IMR-90 (cell line): ENCODE measurements at regions not wholly inside any gene's neighbourhood (a gene's known extent, or its start where the extent isn't known, plus 50 kb on each side); places are given as distances from the start of the nearest gene placed in this dataset.

Source experiments
- ATAC-seq: fragments of 200-7000 bp; cut with Tn5 transposase; 2 replicates; pipeline ENCODE4 v1.9.1; 2020; ENCODE audit warnings: low read depth, mild to moderate bottlenecking, moderate library complexity
- BruUV-seq: library from RNA; stranded (reverse); fragments of 400-500 nt; replicated peaks from 2 replicates; lab custom pipeline; 2021; lab: Mats Ljungman, UMichigan
- CTCF ChIA-PET: fragments of 300-600 bp; formaldehyde crosslinking; extraction: SDS; loops from one replicate; lab custom pipeline; 2021; ENCODE audit warnings: antibody characterized with exemption; lab: Yijun Ruan, JAX
- POLR2A ChIA-PET: fragments of 300-600 bp; sonication (Branson Sonifier 250); formaldehyde crosslinking; loops from one replicate; lab custom pipeline; 2022; ENCODE audit warnings: antibody characterized with exemption; ENCODE audit not compliant: unreplicated experiment; lab: Charles Lee
- DNase-seq: peaks from one replicate; pipeline ENCODE4 v3.0.0; 2013
- H2AFZ ChIP-seq: replicated peaks from 2 replicates; pipeline ENCODE3; 2013; ENCODE audit warnings: low read length, mild to moderate bottlenecking; ENCODE audit not compliant: poor library complexity
- H2AK5ac ChIP-seq: 2 replicates; pipeline ENCODE4 v1.6.1; 2013; ENCODE audit warnings: low read depth, low read length, inconsistent platforms
- H2AK9ac ChIP-seq: replicated peaks from 2 replicates; pipeline ENCODE3; 2013; ENCODE audit warnings: mild to moderate bottlenecking, low read depth, low read length, moderate library complexity; ENCODE audit not compliant: poor library complexity
- H2BK120ac ChIP-seq: 2 replicates; pipeline ENCODE4 v1.6.1; 2013; ENCODE audit warnings: low read depth, low read length, inconsistent platforms
- H2BK15ac ChIP-seq: 3 replicates; pipeline ENCODE4 v1.6.1; 2013; ENCODE audit warnings: low read depth, low read length, inconsistent platforms
- H2BK20ac ChIP-seq: 2 replicates; pipeline ENCODE4 v1.6.1; 2013; ENCODE audit warnings: low read depth, mild to moderate bottlenecking, inconsistent platforms, low read length, moderate library complexity
- H2BK5ac ChIP-seq: 2 replicates; pipeline ENCODE4 v1.6.1; 2013; ENCODE audit warnings: mild to moderate bottlenecking, low read depth, low read length, inconsistent platforms; ENCODE audit not compliant: poor library complexity, severe bottlenecking
- H3K14ac ChIP-seq: replicated peaks from 2 replicates; pipeline ENCODE4 v1.6.1; 2013; ENCODE audit warnings: low read depth, low read length, inconsistent platforms
- H3K18ac ChIP-seq: 2 replicates; pipeline ENCODE4 v1.6.1; 2013; ENCODE audit warnings: low read depth, low read length, control low read depth
- H3K23ac ChIP-seq: 2 replicates; pipeline ENCODE4 v1.6.1; 2013; ENCODE audit warnings: low read depth, low read length, inconsistent platforms
- H3K27ac ChIP-seq: 2 replicates; pipeline ENCODE4 v1.5.1; 2013; ENCODE audit warnings: mild to moderate bottlenecking, control low read depth, low read length; ENCODE audit not compliant: insufficient read depth
- H3K27me3 ChIP-seq: 2 replicates; pipeline ENCODE4 v1.6.1; 2013; ENCODE audit warnings: low read length; ENCODE audit not compliant: control insufficient read depth, insufficient read depth
- H3K36me3 ChIP-seq: 2 replicates; pipeline ENCODE4 v1.6.1; 2013; ENCODE audit warnings: low read length, mixed read lengths; ENCODE audit not compliant: control insufficient read depth, insufficient read depth
- H3K4ac ChIP-seq: 2 replicates; pipeline ENCODE4 v1.6.1; 2013; ENCODE audit warnings: low read depth, low read length, inconsistent platforms
- H3K4me1 ChIP-seq: 2 replicates; pipeline ENCODE4 v1.6.1; 2013; ENCODE audit warnings: low read length, mixed read lengths; ENCODE audit not compliant: control insufficient read depth, insufficient read depth
- H3K4me2 ChIP-seq: 2 replicates; pipeline ENCODE4 v1.6.1; 2013; ENCODE audit warnings: low read depth, mild to moderate bottlenecking, control low read depth, low read length, moderate library complexity
- H3K4me3 ChIP-seq: 2 replicates; pipeline ENCODE4 v1.5.1; 2013; ENCODE audit warnings: low read depth, mild to moderate bottlenecking, control low read depth, low read length, moderate library complexity; ENCODE audit not compliant: insufficient read depth
- H3K56ac ChIP-seq: 2 replicates; pipeline ENCODE4 v1.6.1; 2013; ENCODE audit warnings: low read length, inconsistent platforms; ENCODE audit not compliant: insufficient read depth; ENCODE audit errors: extremely low read depth
- H3K79me1 ChIP-seq, 2 experiments: 2 replicates each; pipeline ENCODE4 v1.6.1; 2013; ENCODE audit warnings: low read length in 2 of 2, inconsistent platforms in 1 of 2, low read depth in 1 of 2
- H3K9ac ChIP-seq: 2 replicates; pipeline ENCODE4 v1.6.1; 2013; ENCODE audit warnings: low read depth, low read length, control low read depth
- H3K9me1 ChIP-seq: 2 replicates; pipeline ENCODE4 v1.6.1; 2013; ENCODE audit warnings: low read length, inconsistent platforms; ENCODE audit not compliant: insufficient read depth
- H3K9me3 ChIP-seq: 2 replicates; pipeline ENCODE4 v1.6.1; 2013; ENCODE audit warnings: low read length; ENCODE audit not compliant: control insufficient read depth, insufficient read depth
- H4K20me1 ChIP-seq: 2 replicates; pipeline ENCODE4 v1.6.1; 2013; ENCODE audit warnings: low read length, inconsistent platforms; ENCODE audit not compliant: insufficient read depth
- H4K5ac ChIP-seq: 2 replicates; pipeline ENCODE4 v1.6.1; 2013; ENCODE audit warnings: mild to moderate bottlenecking, low read depth, low read length, control low read depth
- H4K8ac ChIP-seq, 2 experiments: 2 replicates each; pipeline ENCODE4 v1.6.1; 2013; ENCODE audit warnings: low read depth in 2 of 2, low read length in 2 of 2, control low read depth in 1 of 2, inconsistent platforms in 1 of 2
- H4K91ac ChIP-seq: 2 replicates; pipeline ENCODE4 v1.6.1; 2013; ENCODE audit warnings: low read depth, low read length, inconsistent platforms; ENCODE audit not compliant: insufficient read depth
- BHLHE40 ChIP-seq: fragments of 150-350 bp; IDR thresholded peaks from 2 replicates; pipeline ENCODE4 v1.6.1; 2016; ENCODE audit warnings: mild to moderate bottlenecking, low read depth, low read length
- CHD1 ChIP-seq: IDR thresholded peaks from 2 replicates; pipeline ENCODE4 v1.6.1; 2012; ENCODE audit warnings: low read depth, low read length, improper control_type of control experiment
- MAFK ChIP-seq: IDR thresholded peaks from 2 replicates; pipeline ENCODE4 v1.6.1; 2012; ENCODE audit warnings: low read depth, low read length, improper control_type of control experiment
- NFE2L2 ChIP-seq: fragments of 150-350 bp; IDR thresholded peaks from 2 replicates; pipeline ENCODE4 v1.6.1; 2016; ENCODE audit warnings: low read depth, mild to moderate bottlenecking, low read length
- POLR2A ChIP-seq: IDR thresholded peaks from 2 replicates; pipeline ENCODE4 v1.6.1; 2012; ENCODE audit warnings: mild to moderate bottlenecking, low read depth, low read length
- RAD21 ChIP-seq: IDR thresholded peaks from 2 replicates; pipeline ENCODE4 v1.6.1; 2012; ENCODE audit warnings: low read length, improper control_type of control experiment
- RCOR1 ChIP-seq: IDR thresholded peaks from 2 replicates; pipeline ENCODE4 v1.6.1; 2012; ENCODE audit warnings: mild to moderate bottlenecking, low read length, improper control_type of control experiment; ENCODE audit not compliant: insufficient replicate concordance
- RFX5 ChIP-seq: IDR thresholded peaks from 2 replicates; pipeline ENCODE4 v1.8.0; 2012; ENCODE audit warnings: low read depth, mild to moderate bottlenecking, low read length, moderate library complexity
- SMC3 ChIP-seq: fragments of 150-350 bp; IDR thresholded peaks from 2 replicates; pipeline ENCODE4 v1.6.1; 2016; ENCODE audit warnings: low read depth, mild to moderate bottlenecking, antibody characterized with exemption, low read length, moderate library complexity
- WGBS, 2 experiments: methylation state at CpG; one replicate each; pipeline versions ENCODE4 v1.1.5 to v1.1.7; 2013; ENCODE audit warnings: missing lambda C conversion rate in 2 of 2; ENCODE audit not compliant: insufficient read length in 1 of 2; ENCODE audit errors: extremely low coverage in 2 of 2; 5-methylcytosine and 5-hydroxymethylcytosine counted together
- dilution Hi-C: fragments of 300-500 bp; cut with HindIII; formaldehyde crosslinking; loops from one replicate; pipeline ENCODE4 v1.14.3; 2018; ENCODE audit warnings: low sequenced_read_pairs; ENCODE audit not compliant: unreplicated experiment
- in situ Hi-C: fragments of 300-500 bp; cut with MboI; formaldehyde crosslinking; loops from 3 replicates; pipeline ENCODE4 v1.14.3; 2019; ENCODE audit warnings: low sequenced_read_pairs, inconsistent platforms, mixed read lengths
- intact Hi-C: fragments of 100-400 bp; cut with micrococcal nuclease; formaldehyde crosslinking; loops from 2 replicates; pipeline ENCODE4 v1.10.0; 2022
- TF ChIP-seq, protein P1 (sequence below): conservative IDR thresholded peaks from 2 replicates; pipeline ENCODE4 v1.5.1; 2012; ENCODE audit warnings: mild to moderate bottlenecking, low read depth, low read length, improper control_type of control experiment
- TF ChIP-seq, protein P2 (sequence below): fragments of 150-350 bp; IDR thresholded peaks from 2 replicates; pipeline ENCODE4 v1.6.1; 2016; ENCODE audit warnings: low read depth, mild to moderate bottlenecking, low read length, moderate library complexity, borderline replicate concordance
- TF ChIP-seq, protein P3 (sequence below): fragments of 150-350 bp; IDR thresholded peaks from 2 replicates; pipeline ENCODE4 v1.6.1; 2017; ENCODE audit warnings: mild to moderate bottlenecking, antibody characterized with exemption, low read length, low read depth

GRCh38 chr1:208807446-208808127 lies 563.4 kb upstream of the PLXNA2 start:
- no peak overlapping the region for H2AK9ac ChIP-seq
- H3K27me3 ChIP-seq: no peaks in the 10 kb centered on the region
- no peak overlapping the region for H3K56ac ChIP-seq
- H3K23ac ChIP-seq: no peak overlapping the region
- no peak overlapping the region for H3K4me3 ChIP-seq
- no peak overlapping the region for H2BK120ac ChIP-seq
- H3K4me2 ChIP-seq: no peak overlapping the region
- H3K9ac ChIP-seq: no peak overlapping the region
- H3K14ac ChIP-seq: no peak overlapping the region
- no peak overlapping the region for H2AK5ac ChIP-seq
- H2BK15ac ChIP-seq: no peak overlapping the region
- TF ChIP-seq, protein P1, sequence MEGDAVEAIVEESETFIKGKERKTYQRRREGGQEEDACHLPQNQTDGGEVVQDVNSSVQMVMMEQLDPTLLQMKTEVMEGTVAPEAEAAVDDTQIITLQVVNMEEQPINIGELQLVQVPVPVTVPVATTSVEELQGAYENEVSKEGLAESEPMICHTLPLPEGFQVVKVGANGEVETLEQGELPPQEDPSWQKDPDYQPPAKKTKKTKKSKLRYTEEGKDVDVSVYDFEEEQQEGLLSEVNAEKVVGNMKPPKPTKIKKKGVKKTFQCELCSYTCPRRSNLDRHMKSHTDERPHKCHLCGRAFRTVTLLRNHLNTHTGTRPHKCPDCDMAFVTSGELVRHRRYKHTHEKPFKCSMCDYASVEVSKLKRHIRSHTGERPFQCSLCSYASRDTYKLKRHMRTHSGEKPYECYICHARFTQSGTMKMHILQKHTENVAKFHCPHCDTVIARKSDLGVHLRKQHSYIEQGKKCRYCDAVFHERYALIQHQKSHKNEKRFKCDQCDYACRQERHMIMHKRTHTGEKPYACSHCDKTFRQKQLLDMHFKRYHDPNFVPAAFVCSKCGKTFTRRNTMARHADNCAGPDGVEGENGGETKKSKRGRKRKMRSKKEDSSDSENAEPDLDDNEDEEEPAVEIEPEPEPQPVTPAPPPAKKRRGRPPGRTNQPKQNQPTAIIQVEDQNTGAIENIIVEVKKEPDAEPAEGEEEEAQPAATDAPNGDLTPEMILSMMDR: no peak
- no peak for TF ChIP-seq RCOR1
- TF ChIP-seq RAD21: no peak
- TF ChIP-seq RFX5: no peak
- TF ChIP-seq SMC3: no peak
- TF ChIP-seq NFE2L2: no peak
- no peak for TF ChIP-seq MAFK
- TF ChIP-seq POLR2A: no peak
- no peak for TF ChIP-seq BHLHE40
- TF ChIP-seq, protein P2, sequence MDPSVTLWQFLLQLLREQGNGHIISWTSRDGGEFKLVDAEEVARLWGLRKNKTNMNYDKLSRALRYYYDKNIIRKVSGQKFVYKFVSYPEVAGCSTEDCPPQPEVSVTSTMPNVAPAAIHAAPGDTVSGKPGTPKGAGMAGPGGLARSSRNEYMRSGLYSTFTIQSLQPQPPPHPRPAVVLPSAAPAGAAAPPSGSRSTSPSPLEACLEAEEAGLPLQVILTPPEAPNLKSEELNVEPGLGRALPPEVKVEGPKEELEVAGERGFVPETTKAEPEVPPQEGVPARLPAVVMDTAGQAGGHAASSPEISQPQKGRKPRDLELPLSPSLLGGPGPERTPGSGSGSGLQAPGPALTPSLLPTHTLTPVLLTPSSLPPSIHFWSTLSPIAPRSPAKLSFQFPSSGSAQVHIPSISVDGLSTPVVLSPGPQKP: no peak
- TF ChIP-seq, protein P3, sequence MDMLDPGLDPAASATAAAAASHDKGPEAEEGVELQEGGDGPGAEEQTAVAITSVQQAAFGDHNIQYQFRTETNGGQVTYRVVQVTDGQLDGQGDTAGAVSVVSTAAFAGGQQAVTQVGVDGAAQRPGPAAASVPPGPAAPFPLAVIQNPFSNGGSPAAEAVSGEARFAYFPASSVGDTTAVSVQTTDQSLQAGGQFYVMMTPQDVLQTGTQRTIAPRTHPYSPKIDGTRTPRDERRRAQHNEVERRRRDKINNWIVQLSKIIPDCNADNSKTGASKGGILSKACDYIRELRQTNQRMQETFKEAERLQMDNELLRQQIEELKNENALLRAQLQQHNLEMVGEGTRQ: no peak
- no peak for TF ChIP-seq CHD1
- H4K5ac ChIP-seq: no peak overlapping the region
- ChIA-PET POLR2A (no interaction called here), CTCF (interaction anchor here (0.6 kb wide), 1 partner anchor 1719 kb away, joined by 5 read pairs; no protein-coding TSS in a partner anchor)
- H3K27ac ChIP-seq: no peak overlapping the region
- no peak overlapping the region for H3K4ac ChIP-seq
- H3K79me1 ChIP-seq: no peaks in the 10 kb centered on the region
- no peak for DNase-seq
- intact Hi-C loops: no loop called here
- WGBS, 2 experiments: 50% methylated on average over 1 of the region's 4 CpGs; no CpG with 5 or more reads in 1 of the 2 experiments
- H4K8ac ChIP-seq: no peak overlapping the region
- in situ Hi-C loops: no loop called here
- no TSS peak for BruUV-seq
- dilution Hi-C loops: no loop called here
- no peaks in the 10 kb centered on the region for H3K36me3 ChIP-seq
- no peak for ATAC-seq
- H4K91ac ChIP-seq: no peak overlapping the region
- H2BK20ac ChIP-seq: no peak overlapping the region
- no peaks in the 10 kb centered on the region for H3K4me1 ChIP-seq
- H4K20me1 ChIP-seq: no peaks in the 10 kb centered on the region
- H3K9me1 ChIP-seq: no peaks in the 10 kb centered on the region
- H2BK5ac ChIP-seq: no peak overlapping the region
- no peak overlapping the region for H2AFZ ChIP-seq
- H3K18ac ChIP-seq: no peak overlapping the region
- H3K9me3 ChIP-seq: peaks cover 10% of the 10 kb centered on the region
